ENCODE measurements at regions not wholly inside any gene's neighbourhood (a gene's known extent, or its start where the extent isn't known, plus 50 kb on each side); places are given as distances from the start of the nearest gene placed in this dataset.
"Not testable (repeated sequence)": the region's sequence is repeated elsewhere in the genome, so short reads cannot be mapped to it uniquely, and the experiment has no call there.

- H3K23me2 ChIP-seq (ENCODE audit: low read depth, low read length); H3K79me1 ChIP-seq (ENCODE audit: low read depth, low read length); FAIRE-seq; H4K8ac ChIP-seq (ENCODE audit: extremely low read depth, insufficient read depth, low read length); CTCF ChIA-PET (ENCODE audit: partially characterized antibody); H3K27ac ChIP-seq (ENCODE audit: low read depth, low read length); DNase-seq (ENCODE audit: low read depth in 1 of 2, low spot score in 2 of 2); POLR2A ChIA-PET (ENCODE audit: partially characterized antibody); H3K4me3 ChIP-seq (ENCODE audit: extremely low read depth in 1 of 4, insufficient read depth in 2 of 4, low read depth in 3 of 4, low read length in 4 of 4); H3K9ac ChIP-seq (replicated peaks in 1 of 4; ENCODE audit: extremely low read depth in 1 of 4, low read depth in 3 of 4, low read length in 3 of 4); H3K18ac ChIP-seq (ENCODE audit: extremely low read depth, low read length); H2BK20ac ChIP-seq (ENCODE audit: low read length); H3K9me3 ChIP-seq (ENCODE audit: insufficient read depth in 2 of 2, low read depth in 1 of 2, low read length in 1 of 2); H4K5ac ChIP-seq (ENCODE audit: insufficient read length, low read depth, low read length); H3K36me3 ChIP-seq (ENCODE audit: control insufficient read depth in 2 of 4, insufficient read depth in 4 of 4, low read length in 3 of 4); H2AK5ac ChIP-seq (ENCODE audit: low read depth, low read length); H2BK5ac ChIP-seq (ENCODE audit: low read depth, low read length); H3K4me1 ChIP-seq (replicated peaks in 1 of 4; ENCODE audit: control insufficient read depth in 3 of 4, insufficient read depth in 4 of 4, low read length in 3 of 4); H2BK15ac ChIP-seq (ENCODE audit: low read length); H3K14ac ChIP-seq (ENCODE audit: insufficient read length); H3K4ac ChIP-seq (replicated peaks; ENCODE audit: insufficient read length, low read depth, low read length); H3K56ac ChIP-seq (replicated peaks; ENCODE audit: insufficient read length, low read depth, low read length); H2BK12ac ChIP-seq (ENCODE audit: low read depth, low read length); H2BK120ac ChIP-seq (replicated peaks; ENCODE audit: low read depth, low read length); H3K23ac ChIP-seq (ENCODE audit: insufficient read length); H3K79me2 ChIP-seq (ENCODE audit: control insufficient read depth in 1 of 2, insufficient read depth in 2 of 2, low read length in 2 of 2); H4K91ac ChIP-seq (replicated peaks; ENCODE audit: insufficient read length, low read length); H4K20me1 ChIP-seq (replicated peaks in 1 of 2; ENCODE audit: control insufficient read depth in 1 of 2, insufficient read depth in 2 of 2, low read length in 2 of 2); H2AFZ ChIP-seq (ENCODE audit: low read length); H3K4me2 ChIP-seq (ENCODE audit: insufficient read depth in 1 of 2, low read depth in 2 of 2, low read length in 2 of 2): not testable (repeated sequence)
- peaks cover 2 to 21% (median 6%) of the 10 kb centered on the region in 4 experiments; a peak in 6 of 7 replicates for H3K27me3 ChIP-seq (replicated peaks in 1 of 4; ENCODE audit: control insufficient read depth in 3 of 4, extremely low read depth in 1 of 4, insufficient read depth in 3 of 4, low read length in 3 of 4)
- WGBS, 2 experiments (ENCODE audit: extremely low coverage in 1 of 2, insufficient coverage in 1 of 2, insufficient read length in 1 of 2, insufficient replicate concordance in 2 of 2, low coverage in 1 of 2, low lambda C conversion rate in 2 of 2, missing lambda C conversion rate in 1 of 2) = 54% methylated on average over 3 of the region's 3 CpGs; no CpG with 5 or more reads in 1 of the 2 experiments
Measured at GRCh38 chr9:62822185-62822584, 1632.3 kb downstream of the SPATA31A7 start.
